ENCODE measurements at regions not wholly inside any gene's neighbourhood (a gene's known extent, or its start where the extent isn't known, plus 50 kb on each side); places are given as distances from the start of the nearest gene placed in this dataset.

- H3K9me3 ChIP-seq (ENCODE audit: low read length), result no peaks in the 10 kb centered on the region
- H3K4me3 ChIP-seq (ENCODE audit: low read length), result no peak overlapping the region
- no peak overlapping the region for H2AFZ ChIP-seq (ENCODE audit: low read length)
- no peak overlapping the region for H3K9ac ChIP-seq (ENCODE audit: low read length)
- H4K20me1 ChIP-seq (ENCODE audit: insufficient read depth, low read depth, low read length), result no peaks in the 10 kb centered on the region
- no peak for DNase-seq
- no peak overlapping the region for H3K27ac ChIP-seq (ENCODE audit: low read length)
- no peaks in the 10 kb centered on the region for H3K9me2 ChIP-seq (replicated peaks; ENCODE audit: insufficient read depth, low read length)
- H3K4me1 ChIP-seq (ENCODE audit: low read length), result no peaks in the 10 kb centered on the region
- H3K36me3 ChIP-seq (ENCODE audit: insufficient read depth, low read length), result no peaks in the 10 kb centered on the region
- no peak overlapping the region for H3K4me2 ChIP-seq (ENCODE audit: low read depth, low read length, poor library complexity, severe bottlenecking)
- H3K27me3 ChIP-seq (ENCODE audit: low read length), result no peaks in the 10 kb centered on the region
- no peaks in the 10 kb centered on the region for H3K79me2 ChIP-seq (ENCODE audit: low read length)
Measured at GRCh38 chr6:54029187-54029586, 82.1 kb upstream of the MLIP start.

GRCh38 chr6:54031169-54031568 lies 80.1 kb upstream of the MLIP start:
- no peaks in the 10 kb centered on the region for H4K20me1 ChIP-seq (ENCODE audit: insufficient read depth, low read depth, low read length)
- no peak for DNase-seq
- no peaks in the 10 kb centered on the region for H3K4me1 ChIP-seq (ENCODE audit: low read length)
- H3K79me2 ChIP-seq (ENCODE audit: low read length), result no peaks in the 10 kb centered on the region
- no peak overlapping the region for H3K9ac ChIP-seq (ENCODE audit: low read length)
- no peaks in the 10 kb centered on the region for H3K27me3 ChIP-seq (ENCODE audit: low read length)
- H3K9me2 ChIP-seq (replicated peaks; ENCODE audit: insufficient read depth, low read length), result no peaks in the 10 kb centered on the region
- no peaks in the 10 kb centered on the region for H3K9me3 ChIP-seq (ENCODE audit: low read length)
- no peaks in the 10 kb centered on the region for H3K36me3 ChIP-seq (ENCODE audit: insufficient read depth, low read length)
- H3K4me2 ChIP-seq (ENCODE audit: low read depth, low read length, poor library complexity, severe bottlenecking), result no peak overlapping the region
- no peak overlapping the region for H3K27ac ChIP-seq (ENCODE audit: low read length)
- H3K4me3 ChIP-seq (ENCODE audit: low read length), result no peak overlapping the region
- H2AFZ ChIP-seq (ENCODE audit: low read length), result no peak overlapping the region

GRCh38 chr6:54037277-54037779 lies 73.9 kb upstream of the MLIP start:
- H3K27ac ChIP-seq (ENCODE audit: low read length), result no peak overlapping the region
- no peak overlapping the region for H3K4me3 ChIP-seq (ENCODE audit: low read length)
- no peaks in the 10 kb centered on the region for H3K27me3 ChIP-seq (ENCODE audit: low read length)
- no peaks in the 10 kb centered on the region for H3K4me1 ChIP-seq (ENCODE audit: low read length)
- H3K9ac ChIP-seq (ENCODE audit: low read length), result no peak overlapping the region
- no peaks in the 10 kb centered on the region for H3K36me3 ChIP-seq (ENCODE audit: insufficient read depth, low read length)
- H2AFZ ChIP-seq (ENCODE audit: low read length), result no peak overlapping the region
- no peaks in the 10 kb centered on the region for H3K79me2 ChIP-seq (ENCODE audit: low read length)
- no peaks in the 10 kb centered on the region for H4K20me1 ChIP-seq (ENCODE audit: insufficient read depth, low read depth, low read length)
- H3K4me2 ChIP-seq (ENCODE audit: low read depth, low read length, poor library complexity, severe bottlenecking), result no peak overlapping the region
- DNase-seq, result no peak
- no peaks in the 10 kb centered on the region for H3K9me3 ChIP-seq (ENCODE audit: low read length)
- no peaks in the 10 kb centered on the region for H3K9me2 ChIP-seq (replicated peaks; ENCODE audit: insufficient read depth, low read length)

- Histone ChIP-seq H3K4me2 (ENCODE audit: low read depth, low read length, poor library complexity, severe bottlenecking) (no peak overlapping the region), H3K27ac (ENCODE audit: low read length) (no peak overlapping the region), H3K36me3 (ENCODE audit: insufficient read depth, low read length) (no peaks in the 10 kb centered on the region), H3K9me2 (replicated peaks; ENCODE audit: insufficient read depth, low read length) (no peaks in the 10 kb centered on the region), H3K9me3 (ENCODE audit: low read length) (no peaks in the 10 kb centered on the region), H3K27me3 (ENCODE audit: low read length) (no peaks in the 10 kb centered on the region), H3K4me1 (ENCODE audit: low read length) (no peaks in the 10 kb centered on the region), H3K79me2 (ENCODE audit: low read length) (no peaks in the 10 kb centered on the region), H2AFZ (ENCODE audit: low read length) (no peak overlapping the region), H3K4me3 (ENCODE audit: low read length) (no peak overlapping the region), H4K20me1 (ENCODE audit: insufficient read depth, low read depth, low read length) (no peaks in the 10 kb centered on the region), H3K9ac (ENCODE audit: low read length) (no peak overlapping the region)
- DNase-seq, result no peak
Measured at GRCh38 chr6:54040545-54040944, 70.7 kb upstream of the MLIP start.

GRCh38 chr6:54041239-54041638 lies 70.0 kb upstream of the MLIP start:
- no peaks in the 10 kb centered on the region for H4K20me1 ChIP-seq (ENCODE audit: insufficient read depth, low read depth, low read length)
- no peaks in the 10 kb centered on the region for H3K9me3 ChIP-seq (ENCODE audit: low read length)
- no peaks in the 10 kb centered on the region for H3K9me2 ChIP-seq (replicated peaks; ENCODE audit: insufficient read depth, low read length)
- no peak overlapping the region for H3K27ac ChIP-seq (ENCODE audit: low read length)
- H3K4me2 ChIP-seq (ENCODE audit: low read depth, low read length, poor library complexity, severe bottlenecking), result no peak overlapping the region
- H3K36me3 ChIP-seq (ENCODE audit: insufficient read depth, low read length), result no peaks in the 10 kb centered on the region
- H3K9ac ChIP-seq (ENCODE audit: low read length), result no peak overlapping the region
- no peaks in the 10 kb centered on the region for H3K27me3 ChIP-seq (ENCODE audit: low read length)
- DNase-seq, result no peak
- no peaks in the 10 kb centered on the region for H3K4me1 ChIP-seq (ENCODE audit: low read length)
- H3K4me3 ChIP-seq (ENCODE audit: low read length), result no peak overlapping the region
- no peaks in the 10 kb centered on the region for H3K79me2 ChIP-seq (ENCODE audit: low read length)
- H2AFZ ChIP-seq (ENCODE audit: low read length), result no peak overlapping the region

- H3K27ac ChIP-seq (ENCODE audit: low read length), result no peak overlapping the region
- no peaks in the 10 kb centered on the region for H3K9me3 ChIP-seq (ENCODE audit: low read length)
- no peaks in the 10 kb centered on the region for H3K4me1 ChIP-seq (ENCODE audit: low read length)
- no peak overlapping the region for H3K4me3 ChIP-seq (ENCODE audit: low read length)
- H3K4me2 ChIP-seq (ENCODE audit: low read depth, low read length, poor library complexity, severe bottlenecking), result no peak overlapping the region
- no peaks in the 10 kb centered on the region for H3K9me2 ChIP-seq (replicated peaks; ENCODE audit: insufficient read depth, low read length)
- no peaks in the 10 kb centered on the region for H4K20me1 ChIP-seq (ENCODE audit: insufficient read depth, low read depth, low read length)
- no peaks in the 10 kb centered on the region for H3K79me2 ChIP-seq (ENCODE audit: low read length)
- H3K27me3 ChIP-seq (ENCODE audit: low read length), result no peaks in the 10 kb centered on the region
- DNase-seq, result no peak
- H3K9ac ChIP-seq (ENCODE audit: low read length), result no peak overlapping the region
- no peaks in the 10 kb centered on the region for H3K36me3 ChIP-seq (ENCODE audit: insufficient read depth, low read length)
- no peak overlapping the region for H2AFZ ChIP-seq (ENCODE audit: low read length)
Measured at GRCh38 chr6:54043360-54043759, 67.9 kb upstream of the MLIP start.

- H3K27me3 ChIP-seq (ENCODE audit: low read length), result no peaks in the 10 kb centered on the region
- H4K20me1 ChIP-seq (ENCODE audit: insufficient read depth, low read depth, low read length), result no peaks in the 10 kb centered on the region
- no peak overlapping the region for H3K9ac ChIP-seq (ENCODE audit: low read length)
- no peak overlapping the region for H2AFZ ChIP-seq (ENCODE audit: low read length)
- no peaks in the 10 kb centered on the region for H3K36me3 ChIP-seq (ENCODE audit: insufficient read depth, low read length)
- H3K9me2 ChIP-seq (replicated peaks; ENCODE audit: insufficient read depth, low read length), result no peaks in the 10 kb centered on the region
- H3K4me2 ChIP-seq (ENCODE audit: low read depth, low read length, poor library complexity, severe bottlenecking), result no peak overlapping the region
- H3K27ac ChIP-seq (ENCODE audit: low read length), result no peak overlapping the region
- no peak overlapping the region for H3K4me3 ChIP-seq (ENCODE audit: low read length)
- H3K4me1 ChIP-seq (ENCODE audit: low read length), result no peaks in the 10 kb centered on the region
- no peaks in the 10 kb centered on the region for H3K79me2 ChIP-seq (ENCODE audit: low read length)
- no peak for DNase-seq
- H3K9me3 ChIP-seq (ENCODE audit: low read length), result no peaks in the 10 kb centered on the region
Measured at GRCh38 chr6:54044059-54044458, 67.2 kb upstream of the MLIP start.

- H3K79me2 ChIP-seq (ENCODE audit: low read length), result no peaks in the 10 kb centered on the region
- H3K4me1 ChIP-seq (ENCODE audit: low read length), result no peaks in the 10 kb centered on the region
- no peak overlapping the region for H3K9ac ChIP-seq (ENCODE audit: low read length)
- no peak for DNase-seq
- H3K36me3 ChIP-seq (ENCODE audit: insufficient read depth, low read length), result no peaks in the 10 kb centered on the region
- H3K27ac ChIP-seq (ENCODE audit: low read length), result no peak overlapping the region
- H3K4me2 ChIP-seq (ENCODE audit: low read depth, low read length, poor library complexity, severe bottlenecking), result no peak overlapping the region
- no peaks in the 10 kb centered on the region for H3K27me3 ChIP-seq (ENCODE audit: low read length)
- 0 out of 2 replicates have a peak, but pooled peaks cover 3% of the 10 kb centered on the region for H3K9me2 ChIP-seq (replicated peaks; ENCODE audit: insufficient read depth, low read length)
- H3K4me3 ChIP-seq (ENCODE audit: low read length), result no peak overlapping the region
- no peaks in the 10 kb centered on the region for H3K9me3 ChIP-seq (ENCODE audit: low read length)
- H2AFZ ChIP-seq (ENCODE audit: low read length), result no peak overlapping the region
- H4K20me1 ChIP-seq (ENCODE audit: insufficient read depth, low read depth, low read length), result no peaks in the 10 kb centered on the region
Measured at GRCh38 chr6:54048782-54049181, 62.5 kb upstream of the MLIP start.

- no peaks in the 10 kb centered on the region for H3K79me2 ChIP-seq (ENCODE audit: low read length)
- H2AFZ ChIP-seq (ENCODE audit: low read length), result no peak overlapping the region
- H3K27me3 ChIP-seq (ENCODE audit: low read length), result no peaks in the 10 kb centered on the region
- H3K36me3 ChIP-seq (ENCODE audit: insufficient read depth, low read length), result no peaks in the 10 kb centered on the region
- H4K20me1 ChIP-seq (ENCODE audit: insufficient read depth, low read depth, low read length), result no peaks in the 10 kb centered on the region
- H3K4me1 ChIP-seq (ENCODE audit: low read length), result no peaks in the 10 kb centered on the region
- H3K9ac ChIP-seq (ENCODE audit: low read length), result no peak overlapping the region
- no peak overlapping the region for H3K4me2 ChIP-seq (ENCODE audit: low read depth, low read length, poor library complexity, severe bottlenecking)
- H3K4me3 ChIP-seq (ENCODE audit: low read length), result no peak overlapping the region
- DNase-seq, result no peak
- no peaks in the 10 kb centered on the region for H3K9me3 ChIP-seq (ENCODE audit: low read length)
- H3K27ac ChIP-seq (ENCODE audit: low read length), result no peak overlapping the region
- 0 out of 2 replicates have a peak, but pooled peaks cover 3% of the 10 kb centered on the region for H3K9me2 ChIP-seq (replicated peaks; ENCODE audit: insufficient read depth, low read length)
Measured at GRCh38 chr6:54050750-54051149, 60.5 kb upstream of the MLIP start.
